ENCODE measurements at regions not wholly inside any gene's neighbourhood (a gene's known extent, or its start where the extent isn't known, plus 50 kb on each side); places are given as distances from the start of the nearest gene placed in this dataset.

- DNase-seq, result no peak
These were observed 94.3 kb downstream of the EDN1 start for GRCh38 chr6:12384357-12384912.

GRCh38 chr6:12385316-12385715, 95.2 kb downstream of the EDN1 start:
- DNase-seq, result no peak

- no peak for DNase-seq
These were observed 96.7 kb downstream of the EDN1 start for GRCh38 chr6:12386816-12387215.

- no peak for DNase-seq
These were observed 101.3 kb downstream of the EDN1 start for GRCh38 chr6:12391472-12391871.

- no peak for DNase-seq
These were observed 102.3 kb downstream of the EDN1 start for GRCh38 chr6:12392490-12392889.

GRCh38 chr6:12393100-12393499, 102.9 kb downstream of the EDN1 start:
- DNase-seq, result no peak

- DNase-seq, result no peak
These were observed 104.0 kb downstream of the EDN1 start for GRCh38 chr6:12394170-12394569.

GRCh38 chr6:12395898-12396297, 105.7 kb downstream of the EDN1 start:
- no peak for DNase-seq

GRCh38 chr6:12401200-12401599, 111.0 kb downstream of the EDN1 start:
- DNase-seq, result no peak

GRCh38 chr6:12403201-12403826, 113.2 kb downstream of the EDN1 start:
- no peak for DNase-seq

GRCh38 chr6:12403947-12404647, 113.9 kb downstream of the EDN1 start:
- DNase-seq, result no peak

GRCh38 chr6:12404651-12405050, 114.5 kb downstream of the EDN1 start:
- no peak for DNase-seq

GRCh38 chr6:12408752-12409151, 118.6 kb downstream of the EDN1 start:
- DNase-seq, result no peak

GRCh38 chr6:12410946-12411345, 120.8 kb downstream of the EDN1 start:
- no peak for DNase-seq

GRCh38 chr6:12414096-12414675, 124.0 kb downstream of the EDN1 start:
- no peak for DNase-seq

GRCh38 chr6:12415980-12416598, 125.9 kb downstream of the EDN1 start:
- no peak for DNase-seq

- no peak for DNase-seq
These were observed 127.0 kb downstream of the EDN1 start for GRCh38 chr6:12417191-12417590.

- DNase-seq, result no peak
These were observed 128.8 kb downstream of the EDN1 start for GRCh38 chr6:12418946-12419345.

- no peak for DNase-seq
These were observed 129.6 kb downstream of the EDN1 start for GRCh38 chr6:12419631-12420272.

GRCh38 chr6:12420626-12421025, 130.5 kb downstream of the EDN1 start:
- no peak for DNase-seq

- DNase-seq, result no peak
These were observed 131.4 kb downstream of the EDN1 start for GRCh38 chr6:12421596-12421995.

- DNase-seq, result no peak
These were observed 132.7 kb downstream of the EDN1 start for GRCh38 chr6:12422848-12423247.

- DNase-seq, result no peak
These were observed 133.7 kb downstream of the EDN1 start for GRCh38 chr6:12423832-12424231.
